Endothelial cell of hepatic sinusoid (primary cell): ENCODE measurements at regions not wholly inside any gene's neighbourhood (a gene's known extent, or its start where the extent isn't known, plus 50 kb on each side); places are given as distances from the start of the nearest gene placed in this dataset.
"Not testable (repeated sequence)": the region's sequence is repeated elsewhere in the genome, so short reads cannot be mapped to it uniquely, and the experiment has no call there.

Experiments
- in situ Hi-C: cut with HindIII; loops from 2 replicates; pipeline ENCODE4 v1.10.0; 2017; ENCODE audit warnings: low sequenced_read_pairs

DNA sequence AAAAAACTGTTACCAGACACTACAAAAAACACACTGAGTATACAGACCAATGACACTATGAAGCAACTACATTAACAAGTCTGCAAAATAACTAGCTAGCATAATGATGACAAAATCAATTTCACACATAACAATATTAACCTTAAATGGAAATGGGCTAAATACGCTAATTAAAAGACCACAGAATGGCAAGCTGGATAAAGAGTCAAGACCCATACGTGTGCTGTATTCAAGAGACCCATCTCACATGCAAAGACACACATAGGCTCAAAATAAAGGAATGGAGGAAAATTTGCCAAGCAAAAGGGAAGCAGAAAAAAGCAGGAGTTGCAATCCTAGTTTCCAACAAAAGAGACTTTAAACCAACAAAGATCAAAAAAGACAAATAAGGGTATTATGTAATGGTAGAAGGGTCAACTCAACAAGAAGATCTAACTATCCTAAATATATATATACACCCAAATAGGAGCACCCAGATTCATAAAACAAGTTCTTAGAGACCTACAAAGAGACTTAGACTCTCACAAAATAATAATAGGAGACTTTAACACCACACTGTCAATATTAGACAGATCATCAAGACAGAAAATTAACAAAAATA, 158.6 kb downstream of the ALDH8A1 start:
- in situ Hi-C loops = not testable (repeated sequence)

DNA sequence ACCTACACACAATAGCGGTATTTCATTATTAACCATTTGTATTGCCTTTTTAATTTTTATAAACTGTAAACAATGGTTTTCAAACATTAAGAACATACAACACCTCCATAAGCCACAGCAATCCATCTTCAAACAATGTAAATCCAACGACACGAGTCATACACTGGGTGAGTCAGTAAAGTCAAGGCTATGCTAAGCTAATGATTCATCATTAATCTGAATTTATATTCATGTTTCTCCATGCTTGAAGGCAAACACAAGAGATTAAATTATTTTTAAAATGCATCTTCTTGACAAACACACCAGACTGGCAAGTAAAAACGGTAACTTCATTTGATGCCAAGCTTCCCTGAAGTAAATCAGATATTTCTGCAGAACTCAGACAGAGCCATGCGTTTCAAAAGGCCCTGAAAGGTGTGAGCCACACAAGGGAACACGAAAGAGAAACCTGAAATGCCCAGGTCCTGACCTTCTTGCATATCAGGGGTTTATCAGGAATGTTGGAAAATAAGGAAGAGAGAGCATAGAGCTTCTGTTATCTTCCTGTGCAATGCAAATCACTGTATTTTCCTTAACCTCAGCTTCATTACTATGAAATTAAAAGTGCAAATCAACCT, 162.5 kb downstream of the ALDH8A1 start:
- in situ Hi-C loops = loop anchor here (5.0 kb wide), 1 partner anchor 55 kb away; no protein-coding TSS in a partner anchor

DNA sequence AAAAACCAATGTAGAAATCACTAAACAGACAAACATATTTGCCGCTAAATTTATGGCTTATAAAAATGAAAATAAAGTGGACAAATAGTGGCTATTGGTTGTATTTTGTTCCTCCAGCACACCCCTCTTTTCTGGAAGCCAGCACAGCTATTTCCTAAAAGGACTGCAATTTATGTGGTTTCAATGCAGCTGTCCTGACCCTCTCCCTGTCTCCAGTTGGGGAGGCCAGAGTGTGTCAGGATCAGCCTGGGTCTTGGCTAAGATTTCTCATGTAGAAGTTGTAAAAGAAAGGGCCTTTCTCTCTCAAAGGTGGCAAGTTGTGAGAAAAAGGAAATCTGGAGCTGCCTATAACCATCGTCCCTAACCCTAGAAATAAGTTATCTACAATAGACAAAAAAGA, 165.6 kb downstream of the ALDH8A1 start:
- in situ Hi-C loops = no loop called here

DNA sequence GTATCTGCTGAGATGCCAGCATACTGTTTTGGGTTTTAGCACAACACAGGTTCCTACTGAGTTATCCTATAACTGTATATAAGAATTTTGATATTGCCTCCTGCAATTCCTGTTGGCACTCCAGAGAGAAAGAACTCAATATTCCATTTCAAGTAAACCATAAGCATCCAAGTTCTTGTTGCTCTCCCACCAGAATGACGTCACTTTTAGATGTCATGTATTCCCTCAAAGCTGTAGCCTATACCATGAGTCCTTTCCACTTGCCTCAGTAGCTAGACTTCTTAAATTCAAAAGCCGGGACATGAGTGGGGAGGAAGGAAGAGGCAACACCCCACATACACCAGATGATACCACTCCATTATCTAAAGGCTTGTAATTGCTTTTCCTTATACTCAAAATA, 171.5 kb downstream of the ALDH8A1 start:
- in situ Hi-C loops = no loop called here

DNA sequence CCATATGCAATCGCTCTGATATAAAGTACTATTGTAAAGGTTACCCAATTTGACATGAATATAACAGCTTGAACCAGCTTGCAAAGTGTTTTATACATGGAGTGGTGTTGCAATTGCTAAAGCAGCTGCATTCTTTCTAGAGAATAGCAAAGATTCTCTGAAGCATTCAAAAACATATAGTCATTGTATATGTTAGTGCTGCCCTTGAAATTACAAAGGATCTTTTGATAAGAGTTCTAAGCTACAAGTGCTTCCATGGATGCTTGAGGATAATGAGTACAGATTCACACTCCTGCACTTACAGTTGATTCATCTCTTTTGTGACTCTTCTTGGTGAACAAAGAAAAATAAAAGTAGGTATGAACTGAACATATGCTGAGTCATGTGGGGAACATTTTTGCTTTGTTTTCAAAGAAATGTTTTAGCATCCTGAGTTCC, 175.7 kb downstream of the ALDH8A1 start:
- in situ Hi-C loops = no loop called here

DNA sequence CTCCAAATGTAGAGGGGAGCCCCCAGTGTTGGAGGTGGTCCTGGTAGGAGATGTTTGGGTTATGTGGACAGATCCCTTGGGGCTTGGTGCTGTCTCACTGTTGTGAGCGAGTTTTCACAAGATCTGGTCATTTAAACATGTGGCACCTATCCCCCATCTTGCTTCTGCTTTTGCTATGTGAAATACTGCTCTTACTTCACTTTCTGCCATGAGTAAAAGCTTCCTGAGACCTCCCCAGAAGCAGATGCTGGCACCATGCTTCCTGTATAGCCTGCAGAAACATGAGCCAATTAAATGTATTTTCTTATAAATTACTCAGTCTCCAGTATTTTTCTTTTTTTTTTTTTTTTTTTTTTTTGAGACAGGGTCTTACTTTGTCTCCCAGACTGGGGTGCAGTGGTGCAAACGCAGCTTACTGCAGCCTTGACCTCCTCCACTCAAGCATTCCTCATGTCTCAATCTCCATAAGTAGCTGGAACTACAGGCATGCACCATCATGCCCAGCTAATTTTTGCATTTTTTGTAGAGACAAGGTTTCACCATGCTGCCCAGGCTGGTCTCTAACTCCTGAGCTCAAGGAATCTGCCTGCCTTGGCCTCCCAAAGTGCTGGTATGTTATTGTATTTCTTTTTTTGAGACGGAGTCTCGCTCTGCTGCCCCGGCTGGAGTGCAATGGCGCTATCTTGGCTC, 177.1 kb downstream of the ALDH8A1 start:
- in situ Hi-C loops = no loop called here

DNA sequence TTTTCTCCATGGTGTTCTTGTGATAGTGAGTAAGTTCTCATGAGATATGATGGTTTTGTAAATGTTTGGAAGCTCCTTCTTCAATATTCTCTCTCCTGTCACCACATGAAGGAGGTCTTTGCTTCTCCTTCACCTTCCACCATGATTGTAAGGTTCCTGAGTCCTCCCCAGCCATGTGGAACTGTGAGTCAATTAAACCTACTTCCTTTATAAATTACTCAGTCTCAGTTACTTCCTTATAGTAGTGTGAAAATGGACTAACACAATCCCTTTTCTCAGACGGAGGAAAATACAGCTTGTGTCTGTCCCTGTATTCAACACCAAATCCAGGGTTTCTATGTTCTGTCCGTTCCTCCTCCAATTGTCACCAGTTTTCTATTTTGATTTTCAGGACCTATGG, 181.0 kb downstream of the ALDH8A1 start:
- in situ Hi-C loops = no loop called here

DNA sequence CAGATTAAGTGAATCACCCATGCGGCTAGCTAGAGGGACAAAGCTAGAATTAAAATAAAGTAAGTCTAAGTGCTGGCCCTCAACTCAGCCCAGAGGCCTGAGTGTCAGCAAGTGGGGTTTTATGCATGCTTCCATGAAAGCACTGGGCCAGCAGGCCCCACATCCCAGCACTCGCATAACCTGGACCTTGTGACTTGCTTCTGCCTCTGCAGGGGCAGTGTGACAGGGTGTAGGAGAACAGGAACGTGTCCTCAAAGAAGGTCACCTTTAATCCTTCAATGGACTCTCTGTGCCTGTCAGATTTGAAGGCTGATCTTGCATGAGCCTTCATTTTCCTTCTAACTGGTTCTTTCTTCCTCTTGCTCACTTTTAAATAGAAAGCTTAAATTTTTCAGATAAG, 183.4 kb downstream of the ALDH8A1 start:
- in situ Hi-C loops = no loop called here

DNA sequence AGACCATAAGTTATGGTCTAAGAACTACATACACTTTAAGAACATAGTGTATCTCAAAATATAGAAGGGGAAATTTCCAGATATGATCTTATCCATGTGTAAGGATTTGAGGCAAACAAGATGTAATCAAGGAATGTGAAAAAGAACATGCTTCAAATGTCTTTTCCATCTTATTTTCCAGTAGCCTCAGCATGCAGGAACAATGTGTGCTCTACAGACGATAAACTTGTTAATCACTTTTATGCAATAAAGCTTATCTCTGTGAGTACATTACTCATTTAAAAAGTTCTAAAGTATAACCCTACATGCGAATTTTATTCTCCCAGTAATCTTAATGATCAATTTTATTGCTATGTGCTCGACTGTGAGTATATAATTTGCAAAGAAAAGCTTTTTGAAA, 185.2 kb downstream of the ALDH8A1 start:
- in situ Hi-C loops = loop anchor here (5.0 kb wide), 1 partner anchor 37 kb away; no protein-coding TSS in a partner anchor

DNA sequence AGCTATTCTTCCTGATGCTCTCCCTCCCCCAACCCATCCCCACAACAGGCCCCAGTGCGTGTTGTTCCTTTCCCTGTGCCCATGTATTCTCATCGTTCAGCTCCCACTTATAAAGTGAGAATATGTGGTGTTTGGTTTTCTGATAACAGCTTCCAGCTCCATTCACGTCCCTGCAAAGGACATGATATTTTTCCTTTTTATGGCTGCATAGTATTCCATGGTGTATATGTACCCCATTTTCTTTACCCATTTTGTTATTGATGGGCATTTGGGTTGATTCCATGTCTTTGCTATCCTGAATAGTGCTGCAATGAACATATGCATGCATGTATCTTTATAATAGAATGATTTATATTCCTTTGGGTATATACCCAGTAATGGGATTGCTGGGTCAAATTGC, 186.3 kb downstream of the ALDH8A1 start:
- in situ Hi-C loops = loop anchor here (5.0 kb wide), 1 partner anchor 36 kb away; no protein-coding TSS in a partner anchor

DNA sequence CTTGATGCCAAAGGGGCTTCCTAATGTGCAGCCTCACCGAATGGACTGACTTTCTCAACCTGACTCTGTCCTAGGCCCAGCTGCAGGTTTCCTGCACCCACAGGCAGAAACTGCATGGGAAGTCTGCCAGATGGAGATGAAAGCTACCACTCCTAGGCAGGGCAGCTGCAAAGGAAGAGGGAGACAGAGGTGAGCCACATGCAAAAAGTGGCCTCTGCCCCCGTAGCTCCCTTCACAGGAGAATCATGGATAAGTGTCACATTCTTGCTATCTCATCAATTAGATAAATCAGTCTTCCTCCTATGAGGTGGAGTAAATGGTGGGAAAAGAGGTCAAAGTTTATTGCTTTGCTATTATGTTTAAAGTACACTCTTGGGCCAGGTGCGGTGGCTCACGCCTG, 191.3 kb downstream of the ALDH8A1 start:
- in situ Hi-C loops = no loop called here

DNA sequence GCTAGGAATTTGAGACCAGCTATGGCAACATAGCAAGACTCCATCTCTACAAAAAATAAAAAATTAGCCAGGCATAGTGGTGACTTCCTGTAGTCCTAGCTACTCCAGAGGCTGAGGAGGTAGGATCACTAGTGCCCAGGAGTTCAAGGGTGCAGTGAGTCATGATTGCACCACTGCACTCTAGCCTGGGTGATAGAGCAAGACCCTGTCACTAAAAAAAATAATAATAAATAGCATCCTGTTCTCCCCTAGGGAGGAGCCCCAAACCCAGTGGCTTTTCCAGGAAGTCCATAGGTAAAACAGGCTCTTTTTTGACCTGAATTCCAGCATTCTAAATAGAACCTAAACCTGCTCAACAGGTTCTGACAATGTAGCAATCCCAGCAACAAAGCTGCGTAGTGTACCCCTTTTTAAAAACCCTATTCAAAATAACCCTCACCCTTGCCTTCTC, 192.0 kb downstream of the ALDH8A1 start:
- in situ Hi-C loops = no loop called here

DNA sequence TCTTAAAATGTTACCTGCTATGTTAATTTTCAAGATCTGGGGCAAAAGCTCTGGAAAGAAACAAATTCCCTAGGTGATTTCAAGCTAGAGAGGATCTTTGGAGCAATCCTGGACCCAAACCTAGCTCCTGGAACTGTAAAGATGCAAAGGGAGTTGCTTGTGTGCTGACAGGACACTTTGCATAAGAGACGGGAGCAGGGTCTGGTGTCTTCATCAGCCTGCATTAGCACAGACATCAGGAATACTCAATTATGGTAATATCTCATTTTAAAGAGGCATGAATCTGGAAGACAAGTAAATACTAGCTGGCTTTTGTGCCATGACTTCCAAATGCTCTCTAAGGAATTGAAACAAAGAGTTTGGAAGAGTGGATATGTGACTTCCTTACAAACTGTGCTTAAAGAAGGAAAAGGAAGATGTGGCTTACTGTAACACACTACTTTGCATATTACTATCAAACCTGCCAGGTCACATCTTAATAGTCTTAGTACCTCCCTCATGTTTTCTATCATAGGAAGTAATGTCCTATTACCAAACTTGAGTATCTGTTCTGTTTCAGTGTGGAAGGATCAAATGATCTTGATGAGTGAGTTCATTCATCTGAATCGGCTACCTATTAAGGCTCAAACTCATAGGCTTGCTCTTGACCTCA, 193.4 kb downstream of the ALDH8A1 start:
- in situ Hi-C loops = no loop called here

DNA sequence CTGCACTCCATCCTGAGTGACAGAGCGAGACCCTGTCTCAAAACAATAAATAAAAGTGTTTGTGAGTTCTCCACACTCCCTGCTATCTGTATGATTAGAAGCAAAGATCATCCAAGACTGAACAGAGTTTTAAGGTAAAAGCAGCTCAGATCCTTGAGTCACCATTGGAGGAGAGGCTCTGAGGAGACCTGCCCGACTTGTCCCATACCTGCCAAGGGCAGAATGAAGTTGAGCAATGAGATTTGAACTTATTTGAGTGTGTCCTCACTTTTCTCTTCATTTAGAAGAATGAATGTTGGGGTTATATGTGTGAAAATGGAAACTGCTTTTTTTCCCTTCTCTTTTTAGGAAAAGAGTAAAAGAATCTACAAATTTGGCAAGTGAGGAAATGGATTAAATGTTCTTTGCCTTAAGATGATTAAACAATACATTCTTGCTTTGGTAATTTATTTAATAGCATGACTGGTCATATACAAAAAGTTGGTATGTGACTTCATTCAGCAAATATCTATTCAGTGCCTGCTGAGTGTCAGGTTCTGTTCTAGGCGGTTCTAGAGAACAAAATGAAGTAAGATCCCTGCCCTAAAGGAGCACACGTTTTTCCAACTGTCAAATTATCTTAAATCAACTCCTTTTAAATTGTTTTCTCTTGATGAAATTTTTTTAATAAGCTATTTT, 195.7 kb downstream of the ALDH8A1 start:
- in situ Hi-C loops = no loop called here

DNA sequence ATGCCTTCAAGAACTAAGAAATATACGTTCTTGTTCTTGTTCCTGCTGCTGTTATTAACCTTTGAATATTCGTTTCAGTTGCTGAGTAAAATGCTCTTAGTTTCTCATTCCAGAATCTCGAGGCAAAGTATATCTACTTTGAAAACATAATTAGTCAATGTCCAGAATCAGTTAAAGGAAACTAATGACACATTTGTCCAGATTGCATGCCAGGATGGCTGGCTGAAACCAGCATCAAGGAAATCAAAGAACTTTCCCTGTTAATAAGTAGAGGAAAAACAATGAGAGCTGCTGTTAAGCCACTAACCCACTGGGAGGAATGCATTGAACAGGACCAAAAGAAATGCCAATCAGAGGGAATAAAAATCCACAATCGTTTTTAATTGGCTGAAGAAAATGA, 196.9 kb downstream of the ALDH8A1 start:
- in situ Hi-C loops = no loop called here

DNA sequence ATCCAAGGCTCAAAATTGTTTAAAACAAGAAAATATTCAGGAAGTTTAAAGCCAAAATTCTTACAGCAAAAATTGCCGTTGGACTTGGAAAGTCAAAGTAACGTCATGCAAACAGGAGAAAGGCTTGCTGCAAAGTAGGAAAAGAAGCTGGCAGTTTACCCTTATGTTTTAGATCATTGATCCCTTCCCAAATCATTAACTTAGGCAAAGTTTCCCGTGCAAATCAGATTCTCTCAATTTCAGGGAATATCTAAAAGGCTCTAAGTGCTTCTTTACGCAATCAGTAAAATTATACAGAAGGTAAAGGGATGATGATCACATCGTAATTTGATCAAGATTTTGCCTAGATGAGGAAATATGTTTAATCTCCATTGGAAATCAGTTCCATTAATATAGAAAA, 197.5 kb downstream of the ALDH8A1 start:
- in situ Hi-C loops = no loop called here

DNA sequence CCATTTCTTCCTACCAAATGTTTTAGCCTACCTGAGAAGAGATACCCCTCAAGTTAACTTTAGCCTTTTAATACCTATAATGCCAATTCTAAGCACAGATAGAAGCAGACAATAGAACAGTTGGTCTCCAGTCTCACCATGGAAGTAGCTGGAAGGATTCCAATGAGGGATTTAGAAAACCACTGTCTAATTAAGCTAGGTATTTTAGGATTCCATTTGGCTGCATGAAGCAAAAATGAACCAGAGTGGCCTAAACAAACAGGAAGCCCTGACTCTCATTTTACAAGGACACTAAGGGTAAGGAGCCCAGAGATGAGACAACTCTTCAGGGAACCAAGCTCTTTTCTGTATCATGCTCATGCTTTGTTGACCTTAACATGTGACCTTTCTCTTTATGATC, 199.2 kb downstream of the ALDH8A1 start:
- in situ Hi-C loops = no loop called here

DNA sequence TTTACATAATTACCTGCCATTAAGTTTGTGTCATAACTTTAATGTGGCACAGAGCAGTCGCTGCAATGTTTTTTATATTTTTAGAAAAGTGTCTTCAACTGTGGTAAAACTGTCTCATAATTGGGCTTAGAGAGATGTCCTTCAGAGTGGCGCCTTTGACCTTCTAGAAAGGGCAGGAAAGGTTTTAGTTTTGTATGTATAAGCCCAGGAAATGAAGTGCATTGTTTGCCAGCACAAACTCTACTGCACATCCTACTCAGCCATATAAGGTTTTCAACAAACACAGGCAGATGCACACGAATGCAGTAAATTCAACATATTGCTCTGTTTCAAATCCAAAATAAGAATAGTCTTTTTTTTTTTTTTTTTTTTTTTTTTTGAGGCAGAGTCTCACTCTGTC, 201.4 kb downstream of the ALDH8A1 start:
- in situ Hi-C loops = no loop called here

DNA sequence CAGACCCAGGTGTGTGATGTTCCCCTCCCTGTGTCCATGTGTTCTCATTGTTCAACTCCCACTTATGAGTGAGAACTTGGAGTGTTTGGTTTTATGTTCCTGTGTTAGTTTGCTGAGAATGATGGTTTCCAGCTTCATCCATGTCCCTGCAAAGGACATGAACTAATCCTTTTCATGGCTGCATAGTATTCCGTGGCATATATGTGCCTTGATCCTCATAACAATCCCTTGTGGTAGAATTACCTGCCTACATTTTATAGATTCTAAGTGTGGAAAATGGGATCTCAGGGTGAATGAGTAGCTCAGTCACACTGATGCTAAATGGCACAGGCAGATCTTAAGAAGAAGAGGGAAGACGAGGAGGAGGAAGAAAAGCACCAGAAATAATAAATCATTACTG, 202.7 kb downstream of the ALDH8A1 start:
- in situ Hi-C loops = not testable (repeated sequence)

DNA sequence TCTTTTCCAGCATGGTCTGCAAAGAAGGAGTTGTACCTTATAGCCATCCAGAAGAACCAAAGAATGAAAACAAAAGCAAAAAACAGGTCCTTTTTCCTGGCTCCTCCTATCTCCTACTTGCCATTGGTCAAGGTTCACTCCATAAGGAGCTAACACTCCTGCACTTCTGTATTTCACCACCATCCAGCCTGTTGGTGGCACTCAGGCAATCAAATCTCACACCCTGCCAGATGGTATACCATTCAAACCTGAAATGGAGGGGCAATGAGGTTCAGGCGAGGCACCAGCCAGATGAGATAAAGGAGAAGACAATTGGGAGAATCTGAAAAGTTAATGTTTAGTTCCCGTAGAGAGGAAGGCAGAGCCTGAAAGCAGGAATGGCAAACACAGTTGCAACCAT, 203.8 kb downstream of the ALDH8A1 start:
- in situ Hi-C loops = no loop called here

DNA sequence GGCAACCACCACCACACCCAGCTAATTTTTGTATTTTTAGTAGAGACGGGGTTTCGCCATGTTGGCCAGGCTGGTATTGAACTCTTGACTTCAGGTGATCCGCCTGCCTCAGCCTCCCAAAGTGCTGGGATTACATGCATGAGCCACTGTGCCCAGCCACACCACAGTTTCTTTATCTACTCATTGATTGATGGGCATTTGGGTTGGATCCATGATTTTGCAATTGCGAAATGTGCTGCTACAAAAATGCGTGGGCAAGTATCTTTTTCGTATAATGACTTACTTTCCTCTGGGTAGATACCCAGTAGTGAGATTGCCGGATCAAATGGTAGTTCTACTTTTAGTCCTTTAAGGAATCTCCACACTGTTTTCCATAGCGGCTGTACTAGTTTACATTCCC, 204.7 kb downstream of the ALDH8A1 start:
- in situ Hi-C loops = not testable (repeated sequence)
